ENCODE measurements at regions not wholly inside any gene's neighbourhood (a gene's known extent, or its start where the extent isn't known, plus 50 kb on each side); places are given as distances from the start of the nearest gene placed in this dataset.

- no peak for DNase-seq (ENCODE audit: low read depth)
Observed at GRCh38 chr10:83357004-83357403, 782.3 kb upstream of the GHITM start.

GRCh38 chr10:83357627-83358026 lies 781.7 kb upstream of the GHITM start:
- no peak for DNase-seq (ENCODE audit: low read depth)

- no peak for DNase-seq (ENCODE audit: low read depth)
Observed at GRCh38 chr10:83367036-83367435, 772.3 kb upstream of the GHITM start.

GRCh38 chr10:83371696-83372490 lies 767.4 kb upstream of the GHITM start:
- no peak for DNase-seq (ENCODE audit: low read depth)

GRCh38 chr10:83372646-83373045 lies 766.7 kb upstream of the GHITM start:
- no peak for DNase-seq (ENCODE audit: low read depth)

GRCh38 chr10:83373671-83374070 lies 765.6 kb upstream of the GHITM start:
- DNase-seq (ENCODE audit: low read depth): no peak

- no peak for DNase-seq (ENCODE audit: low read depth)
Observed at GRCh38 chr10:83374741-83375140, 764.6 kb upstream of the GHITM start.

- no peak for DNase-seq (ENCODE audit: low read depth)
Observed at GRCh38 chr10:83375274-83375673, 764.0 kb upstream of the GHITM start.

GRCh38 chr10:83397806-83398205 lies 741.5 kb upstream of the GHITM start:
- no peak for DNase-seq (ENCODE audit: low read depth)

GRCh38 chr10:83410570-83410969 lies 728.7 kb upstream of the GHITM start:
- no peak for DNase-seq (ENCODE audit: low read depth)

- no peak for DNase-seq (ENCODE audit: low read depth)
Observed at GRCh38 chr10:83425306-83425705, 714.0 kb upstream of the GHITM start.

- DNase-seq (ENCODE audit: low read depth): no peak
Observed at GRCh38 chr10:83427101-83427500, 712.2 kb upstream of the GHITM start.

- no peak for DNase-seq (ENCODE audit: low read depth)
Observed at GRCh38 chr10:83432261-83433045, 706.9 kb upstream of the GHITM start.

GRCh38 chr10:83433705-83434104 lies 705.6 kb upstream of the GHITM start:
- DNase-seq (ENCODE audit: low read depth): no peak

- no peak for DNase-seq (ENCODE audit: low read depth)
Observed at GRCh38 chr10:83448013-83448412, 691.3 kb upstream of the GHITM start.

GRCh38 chr10:83458611-83459010 lies 680.7 kb upstream of the GHITM start:
- DNase-seq (ENCODE audit: low read depth): no peak

- DNase-seq (ENCODE audit: low read depth): no peak
Observed at GRCh38 chr10:83459124-83459523, 680.2 kb upstream of the GHITM start.

GRCh38 chr10:83469728-83470331 lies 669.5 kb upstream of the GHITM start:
- DNase-seq (ENCODE audit: low read depth): no peak

GRCh38 chr10:83476211-83476610 lies 663.1 kb upstream of the GHITM start:
- DNase-seq (ENCODE audit: low read depth): no peak

- no peak for DNase-seq (ENCODE audit: low read depth)
Observed at GRCh38 chr10:83489161-83489560, 650.1 kb upstream of the GHITM start.

- DNase-seq (ENCODE audit: low read depth): no peak
Observed at GRCh38 chr10:83492004-83492403, 647.3 kb upstream of the GHITM start.

GRCh38 chr10:83512681-83513080 lies 626.6 kb upstream of the GHITM start:
- no peak for DNase-seq (ENCODE audit: low read depth)

GRCh38 chr10:83515001-83515400 lies 624.3 kb upstream of the GHITM start:
- no peak for DNase-seq (ENCODE audit: low read depth)

All from T follicular helper cell (primary cell).